ENCODE measurements at regions not wholly inside any gene's neighbourhood (a gene's known extent, or its start where the extent isn't known, plus 50 kb on each side); places are given as distances from the start of the nearest gene placed in this dataset.

DNA sequence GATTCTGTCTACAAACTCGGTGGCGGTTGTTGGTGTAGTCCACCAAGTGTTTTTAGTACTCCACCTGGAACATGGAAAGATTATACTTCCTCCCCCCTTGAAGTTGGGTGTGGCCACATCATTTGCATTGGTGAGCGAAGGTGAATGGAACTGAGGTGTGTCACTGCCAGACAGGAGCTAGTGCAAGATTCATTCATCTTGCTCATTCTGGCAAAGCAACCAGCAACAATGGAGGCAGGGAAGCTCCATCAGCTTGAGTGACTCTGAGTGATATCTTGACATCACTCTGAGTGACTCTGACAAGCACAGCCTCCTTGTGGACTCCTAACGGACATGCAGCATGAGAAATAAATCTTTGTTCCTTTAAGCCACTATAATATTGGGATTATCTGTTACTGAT, 54.7 kb upstream of the SLC1A4 start:
- Histone ChIP-seq H3K4me3 (replicated peaks in 1 of 3; ENCODE audit: insufficient read depth in 1 of 3, low read depth in 1 of 3, low read length in 3 of 3) (no peak overlapping the region), H2AFZ (ENCODE audit: low read depth, low read length) (no peak overlapping the region), H3K4me1 (ENCODE audit: control insufficient read depth, extremely low read depth, insufficient read depth, low read length) (no peaks in the 10 kb centered on the region), H3K4me2 (ENCODE audit: insufficient read depth, low read length) (no peak overlapping the region), H3K9ac (replicated peaks; ENCODE audit: extremely low read depth, insufficient read depth, low read length) (no peak overlapping the region), H3K27me3 (ENCODE audit: control insufficient read depth in 2 of 2, insufficient read depth in 2 of 2, low read length in 2 of 2) (peaks cover 13 to 20% of the 10 kb centered on the region in 2 experiments), H3K9me1 (replicated peaks; ENCODE audit: control insufficient read depth, extremely low read depth, insufficient read depth, low read length) (no peaks in the 10 kb centered on the region), H4K20me1 (replicated peaks; ENCODE audit: control insufficient read depth, extremely low read depth, insufficient read depth, low read length) (no peaks in the 10 kb centered on the region), H3K36me3 (ENCODE audit: control insufficient read depth in 2 of 2, extremely low read depth in 1 of 2, insufficient read depth in 2 of 2, low read length in 2 of 2) (no peaks in the 10 kb centered on the region), H3K9me3 (replicated peaks; ENCODE audit: control insufficient read depth, insufficient read depth, low read length) (no peaks in the 10 kb centered on the region), H3K79me2 (ENCODE audit: control insufficient read depth, insufficient read depth, low read length) (no peaks in the 10 kb centered on the region), H3K27ac (ENCODE audit: insufficient read depth, low read depth, low read length) (no peak overlapping the region)
- TF ChIP-seq POLR2A (IDR thresholded peaks at IDR 0.05; ENCODE audit: low read depth, low read length) (no peak), GATA2 (IDR thresholded peaks at IDR 0.05; ENCODE audit: insufficient read depth, insufficient read length, low read depth, low read length) (no peak), POLR2AphosphoS5 (IDR thresholded peaks at IDR 0.05; ENCODE audit: insufficient read depth, low read depth, low read length) (no peak), JUN (IDR thresholded peaks at IDR 0.05; ENCODE audit: borderline replicate concordance, insufficient read depth, insufficient read length, low read depth) (no peak), MYC (IDR thresholded peaks at IDR 0.05; ENCODE audit: low read depth, low read length) (no peak), EZH2 (IDR thresholded peaks at IDR 0.05; ENCODE audit: borderline replicate concordance, low read depth, low read length, severe bottlenecking) (no peak)
- TF ChIP-seq, protein P1, sequence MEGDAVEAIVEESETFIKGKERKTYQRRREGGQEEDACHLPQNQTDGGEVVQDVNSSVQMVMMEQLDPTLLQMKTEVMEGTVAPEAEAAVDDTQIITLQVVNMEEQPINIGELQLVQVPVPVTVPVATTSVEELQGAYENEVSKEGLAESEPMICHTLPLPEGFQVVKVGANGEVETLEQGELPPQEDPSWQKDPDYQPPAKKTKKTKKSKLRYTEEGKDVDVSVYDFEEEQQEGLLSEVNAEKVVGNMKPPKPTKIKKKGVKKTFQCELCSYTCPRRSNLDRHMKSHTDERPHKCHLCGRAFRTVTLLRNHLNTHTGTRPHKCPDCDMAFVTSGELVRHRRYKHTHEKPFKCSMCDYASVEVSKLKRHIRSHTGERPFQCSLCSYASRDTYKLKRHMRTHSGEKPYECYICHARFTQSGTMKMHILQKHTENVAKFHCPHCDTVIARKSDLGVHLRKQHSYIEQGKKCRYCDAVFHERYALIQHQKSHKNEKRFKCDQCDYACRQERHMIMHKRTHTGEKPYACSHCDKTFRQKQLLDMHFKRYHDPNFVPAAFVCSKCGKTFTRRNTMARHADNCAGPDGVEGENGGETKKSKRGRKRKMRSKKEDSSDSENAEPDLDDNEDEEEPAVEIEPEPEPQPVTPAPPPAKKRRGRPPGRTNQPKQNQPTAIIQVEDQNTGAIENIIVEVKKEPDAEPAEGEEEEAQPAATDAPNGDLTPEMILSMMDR (IDR thresholded peaks at IDR 0.05; ENCODE audit: extremely low read depth in 1 of 2, insufficient read depth in 1 of 2, low read depth in 1 of 2, low read length in 2 of 2) = no peak
- TF ChIP-seq, protein P2, sequence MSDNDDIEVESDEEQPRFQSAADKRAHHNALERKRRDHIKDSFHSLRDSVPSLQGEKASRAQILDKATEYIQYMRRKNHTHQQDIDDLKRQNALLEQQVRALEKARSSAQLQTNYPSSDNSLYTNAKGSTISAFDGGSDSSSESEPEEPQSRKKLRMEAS (IDR thresholded peaks at IDR 0.05; ENCODE audit: insufficient read depth, insufficient read length) = no peak
- no peak for FAIRE-seq
- POLR2A ChIA-PET = no interaction called here
- DNase-seq (ENCODE audit: low read depth, low spot score) = no peak
- intact Hi-C loops (cut with micrococcal nuclease) (no loop called here), dilution Hi-C loops (cut with MboI; ENCODE audit: extremely low pct_ligation_motif_present, low sequenced_read_pairs) (no loop called here)
- CTCF ChIA-PET = interaction anchor here (0.7 kb wide), 1 partner anchor 17 kb away, joined by 3 read pairs; no protein-coding TSS in a partner anchor
- no TSS peak for BruUV-seq (replicated peaks)

Measured in endothelial cell of umbilical vein (primary cell).